ENCODE measurements at regions not wholly inside any gene's neighbourhood (a gene's known extent, or its start where the extent isn't known, plus 50 kb on each side); places are given as distances from the start of the nearest gene placed in this dataset.

- Histone ChIP-seq H3K36me3 (ENCODE audit: control insufficient read depth, insufficient read depth, low read length) (no peaks in the 10 kb centered on the region), H3K9me3 (replicated peaks; ENCODE audit: control insufficient read depth, low read depth, low read length) (no peaks in the 10 kb centered on the region), H3K4me3 (ENCODE audit: low read length) (no peak overlapping the region), H3K27ac (ENCODE audit: low read length) (no peak overlapping the region), H3K27me3 (ENCODE audit: control insufficient read depth, insufficient read depth, low read length) (no peaks in the 10 kb centered on the region), H3K4me1 (ENCODE audit: control insufficient read depth, insufficient read depth, low read length) (no peaks in the 10 kb centered on the region)
- no peak for DNase-seq
- 71% methylated on average over 1 of the region's 2 CpGs for WGBS (ENCODE audit: insufficient coverage)
Measured at GRCh38 chr2:13067508-13067907, 350.8 kb downstream of the TRIB2 start.

- Histone ChIP-seq H3K4me3 (ENCODE audit: low read length) (no peak overlapping the region), H3K27me3 (ENCODE audit: control insufficient read depth, insufficient read depth, low read length) (no peaks in the 10 kb centered on the region), H3K27ac (ENCODE audit: low read length) (no peak overlapping the region), H3K9me3 (replicated peaks; ENCODE audit: control insufficient read depth, low read depth, low read length) (no peaks in the 10 kb centered on the region), H3K36me3 (ENCODE audit: control insufficient read depth, insufficient read depth, low read length) (no peaks in the 10 kb centered on the region), H3K4me1 (ENCODE audit: control insufficient read depth, insufficient read depth, low read length) (no peaks in the 10 kb centered on the region)
- DNase-seq, result peak; percentile 74
Measured at GRCh38 chr2:13089971-13090370, 373.2 kb downstream of the TRIB2 start.

- H3K36me3 ChIP-seq (ENCODE audit: control insufficient read depth, insufficient read depth, low read length), result no peaks in the 10 kb centered on the region
- no peak overlapping the region for H3K4me3 ChIP-seq (ENCODE audit: low read length)
- H3K27ac ChIP-seq (ENCODE audit: low read length), result no peak overlapping the region
- no peaks in the 10 kb centered on the region for H3K9me3 ChIP-seq (replicated peaks; ENCODE audit: control insufficient read depth, low read depth, low read length)
- no peaks in the 10 kb centered on the region for H3K4me1 ChIP-seq (ENCODE audit: control insufficient read depth, insufficient read depth, low read length)
- DNase-seq, result peak; percentile 12
- WGBS (ENCODE audit: insufficient coverage), result no CpG with 5 or more reads among the region's 1 CpG
- no peaks in the 10 kb centered on the region for H3K27me3 ChIP-seq (ENCODE audit: control insufficient read depth, insufficient read depth, low read length)
Measured at GRCh38 chr2:13091455-13091854, 374.7 kb downstream of the TRIB2 start.

- DNase-seq, result peak; percentile 48
- H3K27me3 ChIP-seq (ENCODE audit: control insufficient read depth, insufficient read depth, low read length), result no peaks in the 10 kb centered on the region
- H3K4me1 ChIP-seq (ENCODE audit: control insufficient read depth, insufficient read depth, low read length), result no peaks in the 10 kb centered on the region
- no peak overlapping the region for H3K4me3 ChIP-seq (ENCODE audit: low read length)
- H3K27ac ChIP-seq (ENCODE audit: low read length), result no peak overlapping the region
- no CpG with 5 or more reads among the region's 2 CpGs for WGBS (ENCODE audit: insufficient coverage)
- H3K36me3 ChIP-seq (ENCODE audit: control insufficient read depth, insufficient read depth, low read length), result no peaks in the 10 kb centered on the region
- no peaks in the 10 kb centered on the region for H3K9me3 ChIP-seq (replicated peaks; ENCODE audit: control insufficient read depth, low read depth, low read length)
Measured at GRCh38 chr2:13091861-13092378, 375.2 kb downstream of the TRIB2 start.

GRCh38 chr2:13093416-13093991 is 376.8 kb downstream of the TRIB2 start:
- Histone ChIP-seq H3K9me3 (replicated peaks; ENCODE audit: control insufficient read depth, low read depth, low read length) (no peaks in the 10 kb centered on the region), H3K36me3 (ENCODE audit: control insufficient read depth, insufficient read depth, low read length) (no peaks in the 10 kb centered on the region), H3K27ac (ENCODE audit: low read length) (no peak overlapping the region), H3K27me3 (ENCODE audit: control insufficient read depth, insufficient read depth, low read length) (no peaks in the 10 kb centered on the region), H3K4me1 (ENCODE audit: control insufficient read depth, insufficient read depth, low read length) (no peaks in the 10 kb centered on the region), H3K4me3 (ENCODE audit: low read length) (no peak overlapping the region)
- no CpG with 5 or more reads among the region's 1 CpG for WGBS (ENCODE audit: insufficient coverage)
- DNase-seq, result peak; percentile 94

- H3K4me3 ChIP-seq (ENCODE audit: low read length), result no peak overlapping the region
- WGBS (ENCODE audit: insufficient coverage), result no CpG with 5 or more reads among the region's 4 CpGs
- no peak overlapping the region for H3K27ac ChIP-seq (ENCODE audit: low read length)
- peak; percentile 24 for DNase-seq
- no peaks in the 10 kb centered on the region for H3K4me1 ChIP-seq (ENCODE audit: control insufficient read depth, insufficient read depth, low read length)
- H3K9me3 ChIP-seq (replicated peaks; ENCODE audit: control insufficient read depth, low read depth, low read length), result peaks cover 2% of the 10 kb centered on the region
- no peaks in the 10 kb centered on the region for H3K36me3 ChIP-seq (ENCODE audit: control insufficient read depth, insufficient read depth, low read length)
- no peaks in the 10 kb centered on the region for H3K27me3 ChIP-seq (ENCODE audit: control insufficient read depth, insufficient read depth, low read length)
Measured at GRCh38 chr2:13102397-13103063, 385.8 kb downstream of the TRIB2 start.

- Histone ChIP-seq H3K36me3 (ENCODE audit: control insufficient read depth, insufficient read depth, low read length) (no peaks in the 10 kb centered on the region), H3K4me1 (ENCODE audit: control insufficient read depth, insufficient read depth, low read length) (no peaks in the 10 kb centered on the region), H3K27ac (ENCODE audit: low read length) (no peak overlapping the region), H3K4me3 (ENCODE audit: low read length) (no peak overlapping the region), H3K9me3 (replicated peaks; ENCODE audit: control insufficient read depth, low read depth, low read length) (peaks cover 2% of the 10 kb centered on the region), H3K27me3 (ENCODE audit: control insufficient read depth, insufficient read depth, low read length) (no peaks in the 10 kb centered on the region)
- DNase-seq, result peak; percentile 38
- no CpG with 5 or more reads among the region's 1 CpG for WGBS (ENCODE audit: insufficient coverage)
Measured at GRCh38 chr2:13103151-13103550, 386.4 kb downstream of the TRIB2 start.

- Histone ChIP-seq H3K36me3 (ENCODE audit: control insufficient read depth, insufficient read depth, low read length) (no peaks in the 10 kb centered on the region), H3K27me3 (ENCODE audit: control insufficient read depth, insufficient read depth, low read length) (no peaks in the 10 kb centered on the region), H3K9me3 (replicated peaks; ENCODE audit: control insufficient read depth, low read depth, low read length) (no peaks in the 10 kb centered on the region), H3K4me3 (ENCODE audit: low read length) (no peak overlapping the region), H3K4me1 (ENCODE audit: control insufficient read depth, insufficient read depth, low read length) (no peaks in the 10 kb centered on the region), H3K27ac (ENCODE audit: low read length) (no peak overlapping the region)
- no peak for DNase-seq
- no CpG with 5 or more reads among the region's 5 CpGs for WGBS (ENCODE audit: insufficient coverage)
Measured at GRCh38 chr2:13103778-13104493, 387.2 kb downstream of the TRIB2 start.

- no peaks in the 10 kb centered on the region for H3K36me3 ChIP-seq (ENCODE audit: control insufficient read depth, insufficient read depth, low read length)
- no peaks in the 10 kb centered on the region for H3K27me3 ChIP-seq (ENCODE audit: control insufficient read depth, insufficient read depth, low read length)
- peak; percentile 62 for DNase-seq
- H3K9me3 ChIP-seq (replicated peaks; ENCODE audit: control insufficient read depth, low read depth, low read length), result no peaks in the 10 kb centered on the region
- no peak overlapping the region for H3K4me3 ChIP-seq (ENCODE audit: low read length)
- H3K4me1 ChIP-seq (ENCODE audit: control insufficient read depth, insufficient read depth, low read length), result no peaks in the 10 kb centered on the region
- no peak overlapping the region for H3K27ac ChIP-seq (ENCODE audit: low read length)
Measured at GRCh38 chr2:13104723-13105122, 388.0 kb downstream of the TRIB2 start.

GRCh38 chr2:13106302-13106701 is 389.6 kb downstream of the TRIB2 start:
- H3K9me3 ChIP-seq (replicated peaks; ENCODE audit: control insufficient read depth, low read depth, low read length), result no peaks in the 10 kb centered on the region
- H3K4me3 ChIP-seq (ENCODE audit: low read length), result no peak overlapping the region
- H3K36me3 ChIP-seq (ENCODE audit: control insufficient read depth, insufficient read depth, low read length), result no peaks in the 10 kb centered on the region
- no peaks in the 10 kb centered on the region for H3K4me1 ChIP-seq (ENCODE audit: control insufficient read depth, insufficient read depth, low read length)
- 100% methylated on average over 2 of the region's 3 CpGs for WGBS (ENCODE audit: insufficient coverage)
- DNase-seq, result no peak
- H3K27ac ChIP-seq (ENCODE audit: low read length), result no peak overlapping the region
- no peaks in the 10 kb centered on the region for H3K27me3 ChIP-seq (ENCODE audit: control insufficient read depth, insufficient read depth, low read length)
